Left ventricle myocardium inferior (tissue), 1 donor: ENCODE measurements at regions not wholly inside any gene's neighbourhood (a gene's known extent, or its start where the extent isn't known, plus 50 kb on each side); places are given as distances from the start of the nearest gene placed in this dataset.
"Not testable (repeated sequence)": the region's sequence is repeated elsewhere in the genome, so short reads cannot be mapped to it uniquely, and the experiment has no call there.

Source experiments
- DNase-seq: peaks from one replicate; pipeline ENCODE4 v3.0.0-alpha.2; 2020
- H3K27ac ChIP-seq: fragments of 200-600 bp; replicated peaks from 2 replicates; pipeline ENCODE4 v1.8.0; 2021
- H3K27me3 ChIP-seq: fragments of 200-600 bp; 2 replicates; pipeline ENCODE4 v1.8.0; 2021; ENCODE audit warnings: low read depth
- H3K36me3 ChIP-seq: fragments of 200-600 bp; 2 replicates; pipeline ENCODE4 v1.8.0; 2021
- H3K4me1 ChIP-seq: fragments of 200-600 bp; 2 replicates; pipeline ENCODE4 v1.8.0; 2021
- H3K4me3 ChIP-seq: fragments of 200-600 bp; 2 replicates; pipeline ENCODE4 v1.8.0; 2021; ENCODE audit warnings: mild to moderate bottlenecking, moderate library complexity
- H3K9me3 ChIP-seq: fragments of 200-600 bp; replicated peaks from 2 replicates; pipeline ENCODE4 v1.8.0; 2021
- CTCF ChIP-seq: fragments of 200-600 bp; IDR thresholded peaks from 2 replicates; pipeline ENCODE4 v1.8.0; 2021; ENCODE audit warnings: antibody characterized with exemption, mild to moderate bottlenecking, borderline replicate concordance
- intact Hi-C: fragments of 100-400 bp; cut with micrococcal nuclease; formaldehyde crosslinking; loops from one replicate; pipeline ENCODE4 v1.11.0; 2022
- donor health status: DM: no; HTN: yes; CAD: no; lungs with severe emphysema.

DNA sequence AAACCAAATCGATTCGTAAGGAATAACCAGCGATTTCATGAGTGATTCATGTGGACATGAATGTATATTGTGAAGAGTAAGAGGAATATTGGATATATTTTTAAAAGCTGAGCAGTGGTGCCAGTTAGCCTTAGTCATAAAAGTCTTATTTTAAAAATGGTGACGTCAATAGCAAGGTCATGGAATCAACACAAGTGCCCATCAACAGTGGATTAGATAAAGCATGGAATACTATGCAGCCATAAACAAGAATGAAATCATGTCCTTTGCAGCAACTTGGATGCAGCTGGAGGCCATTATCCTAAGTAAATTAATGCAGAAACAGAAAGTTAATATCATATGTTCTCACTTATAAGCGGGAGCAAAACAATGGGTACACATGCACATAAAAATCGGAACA is 89.0 kb upstream of the STOX2 start:
- no peaks in the 10 kb centered on the region for H3K36me3 ChIP-seq
- intact Hi-C loops = no loop called here
- H3K27ac ChIP-seq = no peak overlapping the region
- H3K4me1 ChIP-seq = no peaks in the 10 kb centered on the region
- no peak overlapping the region for H3K4me3 ChIP-seq
- H3K9me3 ChIP-seq = no peaks in the 10 kb centered on the region
- no peak for DNase-seq
- no peak for TF ChIP-seq CTCF
- H3K27me3 ChIP-seq = no peaks in the 10 kb centered on the region

GRCh38 chr4:183816882-183817509 is 88.1 kb upstream of the STOX2 start:
- DNase-seq = no peak
- no peak overlapping the region for H3K4me3 ChIP-seq
- H3K27me3 ChIP-seq = no peaks in the 10 kb centered on the region
- no peak for TF ChIP-seq CTCF
- no peaks in the 10 kb centered on the region for H3K36me3 ChIP-seq
- intact Hi-C loops = no loop called here
- no peaks in the 10 kb centered on the region for H3K4me1 ChIP-seq
- H3K9me3 ChIP-seq = no peaks in the 10 kb centered on the region
- no peak overlapping the region for H3K27ac ChIP-seq

DNA sequence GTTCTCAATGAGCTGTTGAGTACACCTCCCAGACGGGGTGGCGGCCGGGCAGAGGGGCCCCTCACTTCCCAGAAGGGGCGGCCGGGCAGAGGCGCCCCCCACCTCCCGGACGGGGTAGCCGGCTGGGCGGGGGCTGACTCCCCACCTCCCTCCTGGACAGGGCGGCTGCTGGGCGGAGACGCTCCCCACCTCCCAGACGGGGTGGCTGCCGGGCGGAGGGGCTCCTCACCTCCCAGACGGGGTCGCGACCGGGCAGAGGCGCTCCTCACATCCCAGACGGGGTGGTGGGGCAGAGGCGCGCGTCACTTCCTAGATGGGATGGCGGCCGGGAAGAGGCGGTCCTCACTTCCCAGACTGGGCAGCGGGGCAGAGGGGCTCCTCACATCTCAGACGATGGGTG is 86.5 kb upstream of the STOX2 start:
- H3K27ac ChIP-seq, H3K4me1 ChIP-seq, H3K27me3 ChIP-seq, DNase-seq, H3K4me3 ChIP-seq, H3K36me3 ChIP-seq, H3K9me3 ChIP-seq, intact Hi-C loops: not testable (repeated sequence)

- no peak for DNase-seq
- H3K4me1 ChIP-seq = peaks cover 14% of the 10 kb centered on the region
Measured at GRCh38 chr4:183821076-183821853, 83.8 kb upstream of the STOX2 start.

DNA sequence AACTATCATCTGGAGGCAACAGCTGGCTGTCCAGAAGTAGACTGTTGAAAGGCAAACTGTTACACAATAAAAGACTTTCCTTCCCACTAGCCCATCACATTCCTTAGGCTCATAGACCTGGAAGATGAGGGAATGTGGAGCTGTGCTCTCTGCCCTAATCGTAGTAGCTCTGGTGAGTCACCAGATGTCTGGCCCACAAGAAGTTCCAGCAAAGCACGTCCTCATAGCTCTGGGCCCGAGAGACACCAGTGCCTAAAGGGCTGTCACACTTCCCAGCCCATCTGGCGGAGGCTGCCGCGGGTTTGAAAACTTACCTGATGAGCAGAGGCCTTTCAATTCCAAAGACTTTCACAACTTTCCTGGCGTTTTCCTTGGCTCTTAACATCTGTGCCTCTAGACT is 81.7 kb upstream of the STOX2 start:
- no peak for TF ChIP-seq CTCF
- Histone ChIP-seq H3K4me3 (no peak overlapping the region), H3K36me3 (no peaks in the 10 kb centered on the region), H3K27ac (no peak overlapping the region), H3K4me1 (peaks cover 31% of the 10 kb centered on the region), H3K9me3 (no peaks in the 10 kb centered on the region), H3K27me3 (no peaks in the 10 kb centered on the region)
- intact Hi-C loops = no loop called here
- peak; percentile 36 for DNase-seq

More at GRCh38 chr4:183821076-183821853, 83.8 kb upstream of the STOX2 start:
- no peak overlapping the region for H3K4me3 ChIP-seq
- H3K9me3 ChIP-seq = no peaks in the 10 kb centered on the region
- no peak overlapping the region for H3K27ac ChIP-seq
- intact Hi-C loops = no loop called here
- H3K27me3 ChIP-seq = no peaks in the 10 kb centered on the region
- no peaks in the 10 kb centered on the region for H3K36me3 ChIP-seq
- TF ChIP-seq CTCF = no peak

GRCh38 chr4:183825346-183825745 is 79.8 kb upstream of the STOX2 start:
- DNase-seq = no peak
- peaks cover 50% of the 10 kb centered on the region for H3K4me1 ChIP-seq
- no peaks in the 10 kb centered on the region for H3K27me3 ChIP-seq
- H3K27ac ChIP-seq = no peak overlapping the region
- H3K4me3 ChIP-seq = no peak overlapping the region
- no peaks in the 10 kb centered on the region for H3K36me3 ChIP-seq
- no peaks in the 10 kb centered on the region for H3K9me3 ChIP-seq
- intact Hi-C loops = no loop called here
- no peak for TF ChIP-seq CTCF
